ENCODE measurements at regions not wholly inside any gene's neighbourhood (a gene's known extent, or its start where the extent isn't known, plus 50 kb on each side); places are given as distances from the start of the nearest gene placed in this dataset.

DNA sequence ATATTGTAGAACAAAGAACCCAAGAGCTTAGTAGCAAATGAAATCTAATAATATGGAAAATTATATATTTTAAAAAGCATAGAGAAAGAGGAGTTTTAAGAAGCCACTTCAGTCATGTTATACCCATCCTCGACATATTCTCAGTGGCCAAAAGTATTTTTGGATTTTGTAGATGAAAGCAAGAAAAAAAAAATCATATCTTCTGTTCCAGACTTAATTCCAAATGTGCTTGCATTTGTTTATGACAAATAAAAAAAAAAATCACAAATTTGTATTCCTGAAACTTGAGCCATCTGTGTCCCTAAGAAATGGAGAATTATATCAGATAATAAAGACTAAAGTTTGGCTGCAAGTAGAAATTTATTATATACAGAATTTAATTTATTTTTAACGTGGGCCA is 1482.4 kb upstream of the PABPC4L start:
- no peaks in the 10 kb centered on the region for H3K4me1 ChIP-seq (ENCODE audit: control insufficient read depth, insufficient read depth, low read length)
- no peaks in the 10 kb centered on the region for H3K9me3 ChIP-seq (ENCODE audit: control insufficient read depth, insufficient read depth, low read length)
- H3K4me3 ChIP-seq (ENCODE audit: low read length), result no peak overlapping the region
- no peak overlapping the region for H3K27ac ChIP-seq (ENCODE audit: low read length)
- DNase-seq (ENCODE audit: low read depth, low spot score), result no peak
- 100% methylated on average over 1 of the region's 2 CpGs for WGBS (ENCODE audit: insufficient coverage, insufficient read length)
- H3K36me3 ChIP-seq (ENCODE audit: control insufficient read depth, insufficient read depth, low read length), result no peaks in the 10 kb centered on the region
- H3K27me3 ChIP-seq (ENCODE audit: control insufficient read depth, insufficient read depth, low read length), result no peaks in the 10 kb centered on the region

- Histone ChIP-seq H3K27me3 (ENCODE audit: control insufficient read depth, insufficient read depth, low read length) (no peaks in the 10 kb centered on the region), H3K36me3 (ENCODE audit: control insufficient read depth, insufficient read depth, low read length) (no peaks in the 10 kb centered on the region), H3K4me1 (ENCODE audit: control insufficient read depth, insufficient read depth, low read length) (no peaks in the 10 kb centered on the region), H3K4me3 (ENCODE audit: low read length) (no peak overlapping the region), H3K27ac (ENCODE audit: low read length) (no peak overlapping the region), H3K9me3 (ENCODE audit: control insufficient read depth, insufficient read depth, low read length) (no peaks in the 10 kb centered on the region)
- WGBS (ENCODE audit: insufficient coverage, insufficient read length), result no CpG with 5 or more reads among the region's 2 CpGs
- no peak for DNase-seq (ENCODE audit: low read depth, low spot score)
Observed at GRCh38 chr4:135672202-135672601, 1470.6 kb upstream of the PABPC4L start.

DNA sequence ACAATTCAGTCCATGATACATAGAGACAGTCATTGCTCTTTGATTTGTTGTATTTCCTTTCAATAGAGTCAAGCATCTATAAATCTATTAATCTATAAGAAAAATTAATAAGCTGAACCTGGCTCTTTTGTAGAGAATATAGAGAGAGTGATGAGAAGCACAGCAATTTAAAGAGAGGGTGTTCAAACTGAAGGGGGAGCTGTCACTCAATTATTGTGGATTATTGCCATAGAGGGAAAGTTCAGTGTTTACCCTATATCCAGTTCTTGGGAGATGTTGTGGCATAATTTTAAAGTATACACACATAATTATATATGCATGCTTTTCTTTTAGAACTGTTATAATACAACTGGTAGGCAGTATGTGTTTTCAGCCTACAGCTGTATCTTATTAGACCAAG is 1469.0 kb upstream of the PABPC4L start:
- Histone ChIP-seq H3K27ac (ENCODE audit: low read length) (no peak overlapping the region), H3K4me1 (ENCODE audit: control insufficient read depth, insufficient read depth, low read length) (no peaks in the 10 kb centered on the region), H3K36me3 (ENCODE audit: control insufficient read depth, insufficient read depth, low read length) (no peaks in the 10 kb centered on the region), H3K27me3 (ENCODE audit: control insufficient read depth, insufficient read depth, low read length) (no peaks in the 10 kb centered on the region), H3K4me3 (ENCODE audit: low read length) (no peak overlapping the region), H3K9me3 (ENCODE audit: control insufficient read depth, insufficient read depth, low read length) (no peaks in the 10 kb centered on the region)
- no peak for DNase-seq (ENCODE audit: low read depth, low spot score)

All from iPS DF 6.9 (cell line).